HPDE6-E6E7 (cell line): ENCODE measurements at regions not wholly inside any gene's neighbourhood (a gene's known extent, or its start where the extent isn't known, plus 50 kb on each side); places are given as distances from the start of the nearest gene placed in this dataset.

Experiments used
- DNase-seq: peaks from one replicate; pipeline ENCODE4 v3.0.0; 2011; ENCODE audit warnings: missing footprints; ENCODE audit errors: extremely low spot score

DNA sequence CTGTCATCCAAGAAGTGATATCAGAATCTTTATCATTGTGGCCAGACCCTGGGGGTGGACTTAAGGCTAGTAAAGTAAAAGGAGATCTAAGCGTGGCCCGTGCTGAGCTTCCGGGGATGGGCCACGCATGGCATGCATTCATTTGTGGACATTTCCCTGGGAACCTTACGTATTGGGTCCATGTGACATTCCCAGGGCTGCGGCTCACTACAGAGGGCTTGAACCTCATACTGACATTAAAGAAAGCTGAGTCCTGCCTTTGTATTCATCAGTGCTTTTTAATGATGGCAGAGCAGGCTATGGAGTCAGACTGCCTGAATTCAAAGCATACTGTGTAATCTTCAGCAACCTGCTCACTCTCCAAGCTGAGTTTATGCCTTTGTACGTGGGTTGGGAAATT, 152.2 kb upstream of the AFDN start:
- DNase-seq, result no peak

DNA sequence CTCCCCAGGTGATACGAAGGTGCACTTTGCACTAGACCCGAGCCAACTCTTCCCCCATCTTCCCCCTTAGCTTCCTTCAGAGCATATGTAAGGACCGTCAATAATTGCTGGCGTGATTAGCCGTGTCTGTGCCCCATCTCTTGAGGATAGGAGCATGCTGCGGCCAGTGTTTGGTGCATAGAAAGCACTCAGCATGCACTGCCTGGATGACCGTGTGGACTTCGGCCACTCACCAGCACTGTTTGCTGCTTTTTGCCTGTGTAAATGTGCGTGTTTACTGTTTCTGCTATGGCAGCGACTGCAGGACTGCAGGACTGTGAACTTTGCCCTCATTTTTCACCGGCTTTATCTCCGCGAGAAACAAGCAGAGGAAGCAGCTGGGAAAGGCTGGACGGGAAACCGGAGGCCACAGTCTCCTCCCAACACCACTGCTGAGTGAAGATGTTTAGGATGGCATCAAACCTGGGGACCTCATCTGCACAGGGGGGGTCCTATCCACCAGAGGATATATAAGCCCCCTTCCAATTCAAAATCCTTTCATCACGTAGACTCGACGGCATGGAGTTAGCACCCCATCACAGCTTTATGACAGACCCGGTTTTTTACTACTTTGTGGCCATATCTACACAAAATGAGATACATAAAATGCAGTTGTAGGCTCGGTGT, 150.6 kb upstream of the AFDN start:
- no peak for DNase-seq

GRCh38 chr6:167676666-167677421, 149.9 kb upstream of the AFDN start:
- no peak for DNase-seq

DNA sequence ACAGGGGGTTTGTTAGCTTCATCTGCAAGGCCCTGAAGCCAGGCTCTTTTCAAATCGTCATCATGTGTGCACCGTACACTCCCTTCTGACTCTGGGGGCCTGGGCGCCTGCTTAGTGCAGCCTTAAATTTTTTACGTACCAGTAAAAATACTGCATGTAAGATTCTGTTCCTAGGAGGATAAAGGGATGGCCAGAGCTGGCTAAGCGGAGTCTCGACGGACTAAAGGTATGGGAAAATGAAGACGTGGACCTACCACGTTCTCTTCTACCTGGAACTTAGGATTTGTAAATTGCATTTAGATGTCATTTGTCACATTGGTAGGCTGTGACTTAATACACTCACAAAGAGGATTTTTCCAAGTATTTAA, 149.3 kb upstream of the AFDN start:
- DNase-seq, result no peak

- DNase-seq, result no peak
Observed at GRCh38 chr6:167678102-167679101, 148.3 kb upstream of the AFDN start.

DNA sequence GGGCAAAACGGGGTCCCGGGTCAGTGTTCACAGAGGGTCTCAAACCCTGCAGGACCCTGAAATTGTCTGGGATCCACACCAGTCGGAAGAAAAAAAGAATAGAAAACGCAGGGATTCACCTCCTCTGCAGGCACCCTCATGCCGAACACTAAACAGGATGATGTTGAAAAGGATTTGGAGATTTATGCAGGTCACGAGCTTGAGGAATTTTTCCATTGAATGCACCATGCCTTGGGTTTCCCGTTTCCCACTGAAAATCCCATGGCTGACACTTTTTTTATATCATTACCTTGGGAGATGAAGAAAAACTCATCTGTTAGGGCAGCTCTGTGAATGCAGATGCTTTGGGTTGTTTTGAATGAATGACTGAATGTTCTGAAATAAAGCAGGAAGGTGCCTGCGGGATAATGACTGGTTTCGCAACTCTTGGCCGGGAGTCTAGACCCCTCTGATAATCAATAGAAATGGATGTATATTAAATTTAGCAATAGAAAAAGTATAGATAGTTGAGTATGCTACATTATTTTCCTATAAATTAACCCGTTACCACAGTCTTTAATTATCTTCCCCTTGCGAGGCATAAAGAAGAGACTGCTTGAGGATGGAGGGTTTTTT, 147.5 kb upstream of the AFDN start:
- no peak for DNase-seq

DNA sequence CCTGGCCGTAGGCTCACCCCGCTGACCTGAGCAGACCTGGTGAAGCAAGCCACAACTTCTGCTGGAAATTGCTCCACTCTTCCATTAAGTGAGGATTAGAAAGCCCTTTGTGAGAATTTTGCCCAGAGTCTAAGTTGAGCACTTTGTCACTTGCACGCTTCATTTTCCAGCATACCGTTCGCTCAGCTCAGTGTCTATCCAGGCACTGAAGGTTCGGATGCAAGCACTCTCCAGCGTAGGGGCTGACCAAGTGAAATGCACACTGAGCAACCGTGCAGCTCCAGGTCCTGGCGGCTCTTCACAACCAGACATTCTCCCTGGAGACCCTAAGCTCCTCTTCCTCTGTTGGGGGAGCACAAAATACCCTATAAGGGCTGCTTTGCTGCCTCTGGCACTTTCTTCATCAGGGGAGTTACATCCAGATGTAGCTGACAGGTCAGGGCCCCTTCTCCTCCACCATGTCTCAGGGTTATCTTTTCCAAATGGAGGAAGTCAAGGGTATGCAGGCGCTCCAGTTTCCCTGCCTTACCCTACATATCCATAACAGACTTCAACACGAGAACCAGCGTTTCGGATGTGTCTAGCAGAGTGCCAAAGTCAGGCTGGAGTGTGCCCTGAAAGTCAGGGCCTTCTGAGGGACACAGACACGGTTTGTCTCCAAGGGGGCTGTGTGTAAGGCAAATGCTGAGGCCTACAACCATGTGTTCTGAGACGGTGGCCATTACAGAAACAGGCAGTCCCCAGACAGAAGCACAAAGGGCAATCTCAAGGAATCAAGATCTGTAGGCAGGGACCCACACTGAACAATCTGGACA, 146.7 kb upstream of the AFDN start:
- DNase-seq, result no peak

DNA sequence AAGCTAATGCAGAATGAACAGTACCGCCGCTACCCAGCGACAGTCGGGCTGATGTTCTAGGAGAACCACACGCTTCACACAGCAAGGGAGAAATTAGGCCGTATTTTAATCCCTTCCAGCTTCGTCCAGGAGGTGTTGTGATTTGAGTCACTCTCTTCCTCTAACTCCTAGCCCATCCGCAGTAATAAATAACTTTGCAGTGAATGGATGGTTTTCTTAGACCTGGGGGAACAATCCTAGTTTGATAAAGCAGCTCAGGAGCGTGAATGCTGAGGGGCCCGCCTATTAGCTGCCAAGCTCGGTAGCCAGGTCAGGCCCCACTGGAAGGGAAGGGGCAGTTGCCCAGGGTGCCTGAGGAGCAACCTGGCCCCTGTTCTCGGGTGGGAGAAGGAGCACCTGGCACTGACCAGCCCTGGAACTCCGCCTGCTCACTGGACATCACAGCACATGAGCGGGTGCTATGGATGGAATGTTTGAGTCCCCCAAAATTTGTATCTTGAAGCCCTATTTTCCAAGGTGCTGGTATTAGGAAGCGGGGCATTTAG, 146.0 kb upstream of the AFDN start:
- DNase-seq, result no peak

- DNase-seq, result no peak
Observed at GRCh38 chr6:167682125-167682524, 144.6 kb upstream of the AFDN start.

DNA sequence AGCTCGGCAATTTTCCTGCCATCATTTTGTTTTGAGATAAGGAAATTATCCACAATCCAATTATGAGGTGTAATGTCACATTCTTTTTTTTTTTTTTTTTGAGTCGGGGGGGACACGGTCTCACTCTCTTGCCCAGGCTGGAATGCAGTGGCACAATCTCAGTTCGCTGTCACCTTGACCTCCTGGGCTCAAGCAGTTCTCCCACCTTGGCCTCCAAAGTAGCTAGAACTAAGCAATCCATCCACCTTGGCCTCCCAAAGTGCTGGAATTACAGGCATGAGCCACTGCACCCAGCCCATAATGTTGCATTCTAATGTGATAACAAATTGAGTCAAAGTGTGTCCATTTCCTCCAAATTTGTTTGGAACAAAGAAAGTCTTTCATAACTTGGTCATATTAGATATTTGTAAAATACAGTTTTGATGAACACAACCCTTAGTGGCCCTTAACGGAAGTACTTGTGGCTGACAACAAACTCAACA, 144.1 kb upstream of the AFDN start:
- no peak for DNase-seq

- no peak for DNase-seq
Observed at GRCh38 chr6:167683028-167683862, 143.5 kb upstream of the AFDN start.

DNA sequence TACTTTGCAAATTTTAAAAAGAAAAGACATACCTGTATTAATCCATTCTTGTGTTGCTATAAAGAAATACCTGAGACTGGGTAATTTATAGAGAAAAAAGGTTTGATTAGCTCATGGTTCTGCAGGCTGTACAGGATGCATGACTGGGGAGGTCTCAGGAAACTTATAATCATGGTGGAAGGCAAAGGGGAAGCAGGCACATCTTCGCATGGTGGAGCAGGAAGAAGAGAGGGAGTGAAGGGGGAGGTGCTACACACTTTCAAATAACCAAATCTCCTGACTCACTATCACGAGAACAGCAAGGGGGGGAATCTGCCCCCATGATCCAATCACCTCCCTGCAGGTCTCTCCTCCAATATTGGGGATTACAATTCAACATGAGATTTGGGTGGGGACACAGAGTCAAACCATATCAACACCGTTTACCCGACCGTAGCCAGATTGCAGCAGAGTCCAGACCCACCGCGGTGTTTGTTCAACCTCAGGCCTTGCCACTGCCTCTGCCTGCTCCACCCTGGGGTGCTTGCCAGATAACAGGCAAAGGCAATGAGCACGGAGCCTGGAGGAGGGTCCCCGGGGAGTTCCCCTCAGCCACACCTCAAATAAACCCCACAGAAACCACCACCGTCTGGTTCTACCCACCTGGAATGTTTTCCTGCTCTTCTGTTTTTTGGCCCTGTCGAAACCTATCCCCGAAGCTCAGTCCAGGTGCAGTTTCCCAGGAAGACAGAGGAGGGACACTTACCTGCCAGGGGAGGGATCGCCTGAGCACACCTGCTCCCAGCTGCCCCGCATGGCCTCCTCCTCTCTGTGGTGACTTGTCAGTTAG, 142.2 kb upstream of the AFDN start:
- no peak for DNase-seq

DNA sequence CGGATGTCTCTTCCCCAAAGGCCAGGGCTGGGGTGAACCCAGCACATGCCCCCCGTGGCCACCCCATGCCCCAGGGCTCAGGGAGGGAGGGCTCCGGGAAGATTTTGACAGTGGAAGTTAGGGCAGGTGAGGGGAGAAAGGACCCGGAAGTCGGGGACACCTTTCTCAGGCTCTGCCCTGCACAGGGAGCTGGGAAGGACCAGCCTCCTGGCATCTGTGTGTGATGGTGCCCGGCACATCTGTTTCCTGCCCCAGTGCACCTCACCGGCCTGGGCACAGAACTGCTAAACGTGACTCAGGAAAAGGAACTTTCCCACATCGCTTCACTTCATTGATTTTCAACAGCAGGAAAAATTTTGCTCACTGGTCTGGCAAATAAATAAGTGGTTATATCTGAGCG, 141.1 kb upstream of the AFDN start:
- no peak for DNase-seq

- no peak for DNase-seq
Observed at GRCh38 chr6:167686204-167686893, 140.4 kb upstream of the AFDN start.

DNA sequence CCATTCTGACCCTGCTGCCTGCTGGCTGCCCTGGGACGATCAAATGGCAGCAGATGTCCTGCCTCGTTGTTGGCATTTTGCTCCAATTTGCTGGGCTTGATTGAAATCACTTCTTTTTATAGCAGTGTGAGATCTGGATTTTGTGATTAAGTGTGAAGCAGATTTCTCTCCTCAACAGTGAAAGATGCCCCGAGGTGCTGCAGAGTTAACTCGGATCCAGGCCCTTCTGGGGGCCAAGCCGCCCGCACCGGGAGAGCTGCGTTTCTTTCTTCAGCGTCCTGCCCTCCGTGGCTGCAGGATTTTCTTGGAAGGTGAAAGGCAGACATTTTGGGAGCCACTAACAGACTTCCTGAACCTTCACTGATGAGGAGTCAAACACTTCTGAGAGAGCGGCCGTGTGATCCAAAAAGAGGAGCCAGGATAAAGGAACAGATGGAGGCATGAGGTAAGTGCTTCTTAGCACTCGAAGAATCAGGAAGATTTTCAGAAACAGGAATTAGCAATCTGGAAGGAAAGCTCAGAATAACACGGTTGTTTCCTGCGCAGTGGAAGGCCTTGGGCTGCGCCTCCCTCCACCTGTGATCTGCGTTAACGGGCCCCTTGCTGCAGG, 139.5 kb upstream of the AFDN start:
- DNase-seq, result no peak

DNA sequence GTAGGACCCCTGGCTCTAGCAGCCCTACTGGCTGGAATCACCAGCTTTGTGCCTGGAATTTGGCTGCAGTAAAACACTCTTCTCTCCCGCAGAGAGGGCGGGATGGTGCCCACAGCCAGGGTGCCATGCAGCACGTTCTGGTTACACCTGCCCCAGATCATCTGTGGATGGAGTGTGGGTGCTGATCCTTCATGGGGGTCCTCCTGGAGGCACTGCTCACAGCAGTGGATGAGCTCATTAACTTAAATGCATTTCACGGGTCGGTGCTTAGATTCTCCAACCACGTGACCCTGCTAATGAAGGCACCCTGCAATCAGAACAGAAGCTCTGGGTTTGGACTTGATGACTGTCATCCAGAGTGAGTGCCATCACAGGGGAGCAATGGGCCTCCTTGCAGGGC, 138.6 kb upstream of the AFDN start:
- no peak for DNase-seq

DNA sequence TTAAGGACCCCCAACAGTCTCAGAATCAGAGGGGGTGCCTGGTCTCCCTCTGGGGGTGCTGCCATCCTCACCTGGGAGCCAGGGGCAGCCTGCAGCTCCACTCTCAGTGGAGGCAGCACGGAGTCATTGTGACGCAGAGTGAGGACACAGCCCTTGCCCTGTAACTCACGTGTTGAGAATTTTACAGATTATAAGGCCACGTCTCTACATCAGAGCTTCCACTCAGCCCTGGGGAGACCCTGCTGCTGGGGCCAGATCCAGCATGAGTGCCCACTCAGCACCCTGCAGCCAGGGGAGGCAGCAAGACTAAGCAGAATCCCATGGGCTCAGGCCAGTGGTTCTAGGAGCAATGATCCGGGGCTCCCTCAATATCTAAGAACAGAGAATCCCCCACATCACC, 137.4 kb upstream of the AFDN start:
- no peak for DNase-seq

- DNase-seq, result no peak
Observed at GRCh38 chr6:167689751-167690150, 137.0 kb upstream of the AFDN start.
